Fibroblast of the aortic adventitia (primary cell): ENCODE measurements at regions not wholly inside any gene's neighbourhood (a gene's known extent, or its start where the extent isn't known, plus 50 kb on each side); places are given as distances from the start of the nearest gene placed in this dataset.
"Not testable (repeated sequence)": the region's sequence is repeated elsewhere in the genome, so short reads cannot be mapped to it uniquely, and the experiment has no call there.

Source experiments
- DNase-seq: peaks from one replicate; pipeline ENCODE4 v3.0.0-alpha.2; 2010; ENCODE audit warnings: low read depth
- H3K4me3 ChIP-seq: 2 replicates; pipeline ENCODE4 v1.5.1; 2011; ENCODE audit warnings: low read depth, mild to moderate bottlenecking, control low read depth, low read length, moderate library complexity
- TF ChIP-seq, protein P1 (sequence below): IDR thresholded peaks from 2 replicates; pipeline ENCODE4 v1.5.1; 2011; ENCODE audit warnings: mild to moderate bottlenecking, low read length, control low read depth, inconsistent platforms; ENCODE audit not compliant: insufficient read depth

DNA sequence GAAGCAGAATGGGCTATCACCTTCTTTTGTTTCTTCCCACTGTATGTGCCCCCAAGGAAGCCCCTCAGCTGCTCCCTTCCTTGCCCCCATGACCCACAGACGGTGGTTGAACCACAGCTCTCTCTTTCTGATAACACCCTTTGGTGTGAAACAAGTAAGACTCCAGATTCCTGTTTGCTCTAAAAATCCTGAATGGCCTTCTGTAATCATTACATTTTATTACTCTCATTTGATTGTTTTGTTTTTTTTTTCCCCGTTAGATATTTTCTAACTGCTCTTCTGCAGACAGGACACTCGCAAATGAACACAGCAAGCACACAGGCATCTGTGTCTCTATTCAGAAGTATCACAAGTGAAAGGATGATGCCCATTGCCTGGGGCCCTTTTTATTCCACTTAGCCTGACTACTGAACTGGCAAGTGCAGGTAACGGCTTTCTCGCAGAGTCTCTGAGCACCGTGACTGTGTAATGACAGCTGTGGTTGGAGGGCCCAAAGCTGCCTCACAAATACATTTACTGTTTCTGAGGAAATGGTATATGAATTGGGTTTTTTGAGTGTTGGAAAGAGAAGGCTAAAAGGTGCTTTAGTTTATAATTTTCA is 59.3 kb downstream of the OXGR1 start:
- TF ChIP-seq, protein P1, sequence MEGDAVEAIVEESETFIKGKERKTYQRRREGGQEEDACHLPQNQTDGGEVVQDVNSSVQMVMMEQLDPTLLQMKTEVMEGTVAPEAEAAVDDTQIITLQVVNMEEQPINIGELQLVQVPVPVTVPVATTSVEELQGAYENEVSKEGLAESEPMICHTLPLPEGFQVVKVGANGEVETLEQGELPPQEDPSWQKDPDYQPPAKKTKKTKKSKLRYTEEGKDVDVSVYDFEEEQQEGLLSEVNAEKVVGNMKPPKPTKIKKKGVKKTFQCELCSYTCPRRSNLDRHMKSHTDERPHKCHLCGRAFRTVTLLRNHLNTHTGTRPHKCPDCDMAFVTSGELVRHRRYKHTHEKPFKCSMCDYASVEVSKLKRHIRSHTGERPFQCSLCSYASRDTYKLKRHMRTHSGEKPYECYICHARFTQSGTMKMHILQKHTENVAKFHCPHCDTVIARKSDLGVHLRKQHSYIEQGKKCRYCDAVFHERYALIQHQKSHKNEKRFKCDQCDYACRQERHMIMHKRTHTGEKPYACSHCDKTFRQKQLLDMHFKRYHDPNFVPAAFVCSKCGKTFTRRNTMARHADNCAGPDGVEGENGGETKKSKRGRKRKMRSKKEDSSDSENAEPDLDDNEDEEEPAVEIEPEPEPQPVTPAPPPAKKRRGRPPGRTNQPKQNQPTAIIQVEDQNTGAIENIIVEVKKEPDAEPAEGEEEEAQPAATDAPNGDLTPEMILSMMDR: no peak
- DNase-seq: no peak
- H3K4me3 ChIP-seq: no peak overlapping the region

DNA sequence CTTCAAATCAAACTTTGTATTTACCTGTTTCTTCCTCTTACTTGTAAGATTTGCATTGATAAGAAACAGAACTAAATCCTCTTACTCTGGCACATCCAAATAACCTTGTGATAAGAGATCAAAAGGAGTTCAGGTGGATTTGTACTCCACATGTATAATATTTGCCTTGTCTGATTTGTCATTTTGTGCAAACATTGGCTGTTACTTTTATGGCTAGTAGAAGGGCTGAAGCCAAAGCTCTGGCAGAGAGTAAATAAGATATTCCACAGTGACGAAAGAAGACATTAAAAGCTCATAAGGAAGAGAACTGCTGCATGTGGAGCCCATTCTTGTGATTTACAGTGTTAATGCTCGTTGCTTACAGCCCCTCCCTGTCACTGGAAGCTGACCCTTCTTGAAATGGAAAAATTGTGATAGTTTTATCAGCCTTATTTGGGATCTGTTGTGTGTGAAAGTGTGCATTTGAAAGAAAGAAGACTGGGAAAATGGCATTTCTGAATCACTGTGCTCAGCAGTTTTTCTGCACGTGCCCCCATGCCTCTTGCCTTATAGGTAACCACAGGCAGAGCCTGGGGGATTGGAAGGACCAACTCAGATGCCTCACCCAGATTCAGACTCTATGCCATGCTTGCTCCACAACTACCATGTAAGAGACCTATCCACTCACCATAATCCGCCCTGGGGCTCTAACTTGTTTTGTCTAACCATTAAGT is 68.2 kb downstream of the OXGR1 start:
- TF ChIP-seq, protein P1: no peak
- no peak for DNase-seq
- no peak overlapping the region for H3K4me3 ChIP-seq

DNA sequence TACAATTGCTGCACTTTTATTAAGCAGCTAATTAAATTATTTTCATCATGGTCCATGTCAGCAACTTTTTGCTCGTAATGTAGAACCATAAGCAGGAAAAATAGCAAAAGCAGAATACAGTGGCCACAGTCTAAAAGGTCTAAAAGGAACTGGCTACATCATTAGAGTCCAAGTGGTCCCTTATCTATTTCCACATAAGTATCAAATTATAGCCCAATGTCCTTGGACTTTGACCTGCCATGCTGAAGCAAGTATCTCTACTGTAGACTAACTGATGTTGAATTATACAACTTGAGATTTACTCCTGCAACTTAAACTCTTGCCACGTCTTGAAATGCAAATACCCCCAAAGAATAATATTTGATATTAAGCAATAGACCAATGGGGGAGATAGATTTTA is 68.8 kb downstream of the OXGR1 start:
- H3K4me3 ChIP-seq: no peak overlapping the region
- TF ChIP-seq, protein P1: no peak
- no peak for DNase-seq

DNA sequence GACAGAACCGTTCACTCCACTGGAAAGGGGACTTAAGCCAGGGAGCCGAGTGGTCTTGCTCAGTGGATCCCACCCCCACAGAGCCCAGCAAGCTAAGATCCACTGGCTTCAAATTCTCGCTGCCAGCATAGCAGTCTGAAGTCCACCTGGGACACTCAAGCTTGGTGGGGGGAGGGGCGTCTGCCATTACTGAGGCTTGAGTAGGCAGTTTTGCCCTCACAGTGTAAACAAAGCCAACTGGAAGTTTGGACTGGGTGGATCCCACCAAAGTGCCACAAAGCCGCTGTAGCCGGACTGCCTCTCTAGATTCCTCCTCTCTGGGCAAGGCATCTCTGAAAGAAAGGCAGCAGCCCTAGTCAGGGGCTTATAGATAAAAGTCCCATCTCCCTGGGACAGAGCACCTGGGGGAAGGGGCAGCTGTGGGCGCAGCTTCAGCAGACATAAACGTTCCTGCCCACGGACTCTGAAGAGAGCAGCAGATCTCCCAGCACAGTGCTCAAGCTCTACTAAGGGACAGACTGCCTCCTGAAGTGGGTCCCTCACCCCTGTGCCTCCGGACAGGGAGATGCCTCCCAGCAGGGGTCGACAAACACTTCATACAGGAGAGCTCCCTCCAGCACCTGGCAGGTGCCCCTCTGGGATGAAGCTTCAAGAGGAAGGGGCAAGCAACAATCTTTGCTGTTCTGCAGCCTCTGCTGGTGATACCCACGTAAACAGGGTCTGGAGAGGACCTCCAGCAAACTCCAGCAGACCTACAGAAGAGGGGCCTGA is 75.2 kb downstream of the OXGR1 start:
- not testable (repeated sequence) for H3K4me3 ChIP-seq, DNase-seq

DNA sequence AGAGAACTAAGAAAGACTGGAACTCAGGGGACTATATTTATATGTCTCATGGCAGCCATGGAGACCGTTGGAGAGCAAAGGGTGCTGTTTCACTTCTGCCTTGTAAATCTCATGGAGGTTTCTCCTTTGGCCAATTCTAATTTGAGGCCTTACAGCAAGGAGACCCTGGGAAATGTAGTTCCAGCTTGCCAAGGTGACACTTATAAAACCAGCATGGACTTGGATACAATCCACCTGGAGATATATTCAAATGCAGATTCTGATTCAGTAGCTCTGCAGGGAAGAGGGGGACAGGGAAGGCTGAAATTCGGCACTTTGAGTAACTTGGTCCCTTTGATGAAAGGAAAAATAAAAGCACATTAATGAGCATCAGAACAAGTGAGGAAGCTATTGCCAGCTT is 90.0 kb downstream of the OXGR1 start:
- no peak for DNase-seq
- H3K4me3 ChIP-seq: no peak overlapping the region
- TF ChIP-seq, protein P1: no peak

DNA sequence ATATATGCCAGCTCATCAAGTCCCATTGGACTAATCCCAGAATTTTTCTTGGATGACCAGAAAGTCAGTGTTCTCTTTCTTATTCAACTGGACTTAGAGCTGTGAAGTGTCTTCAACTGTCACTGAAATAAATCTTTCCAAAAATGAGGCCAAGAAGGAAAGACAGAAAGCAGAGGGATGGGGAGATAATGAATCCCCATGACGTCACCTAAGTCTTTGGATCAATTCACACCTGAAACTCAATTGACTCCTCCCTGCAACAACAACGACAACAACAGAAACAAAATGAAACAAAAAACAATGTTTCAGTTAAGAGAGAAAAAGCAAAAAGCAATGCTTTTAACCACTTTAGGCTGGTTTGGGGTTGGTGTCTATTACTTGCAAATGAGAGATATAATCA is 91.2 kb downstream of the OXGR1 start:
- H3K4me3 ChIP-seq: no peak overlapping the region
- TF ChIP-seq, protein P1: no peak

DNA sequence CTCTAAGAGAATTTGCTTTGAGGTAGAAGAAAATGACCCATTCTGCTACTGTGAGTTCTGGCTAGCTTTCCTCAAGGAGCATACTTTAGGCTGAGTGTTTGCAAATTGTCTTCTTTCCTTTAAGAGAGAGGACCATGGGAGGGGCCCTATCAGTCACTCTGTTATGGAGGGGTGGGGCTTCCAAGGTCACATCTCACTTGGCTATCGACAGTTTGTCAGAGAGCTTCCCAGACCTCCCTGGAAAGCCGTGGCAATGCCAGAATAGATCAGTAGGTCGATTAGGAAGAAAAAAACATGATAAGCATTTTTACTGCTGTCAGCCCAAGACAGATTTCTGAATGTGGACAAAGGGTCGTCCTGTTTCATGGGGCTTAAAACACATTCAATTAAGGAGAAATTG is 93.3 kb downstream of the OXGR1 start:
- DNase-seq: no peak
- TF ChIP-seq, protein P1: no peak
- no peak overlapping the region for H3K4me3 ChIP-seq

More for the DNA sequence above, 91.2 kb downstream of the OXGR1 start:
- DNase-seq: no peak
